ENCODE measurements at regions not wholly inside any gene's neighbourhood (a gene's known extent, or its start where the extent isn't known, plus 50 kb on each side); places are given as distances from the start of the nearest gene placed in this dataset.

GRCh38 chr2:121159291-121160071 is 125.5 kb downstream of the TFCP2L1 start:
- no peak for DNase-seq
- H3K27me3 Mint-ChIP-seq (ENCODE audit: insufficient read depth, unreplicated experiment) = no peaks in the 10 kb centered on the region
- Histone ChIP-seq H3K36me3 (ENCODE audit: control insufficient read depth, insufficient read depth, low read length) (no peaks in the 10 kb centered on the region), H3K4me3 (ENCODE audit: low read depth, low read length) (no peak overlapping the region), H3K4me1 (no peaks in the 10 kb centered on the region), H3K9me3 (peaks cover 9% of the 10 kb centered on the region; the same call in 1 of the 2 replicates), H3K27me3 (replicated peaks; ENCODE audit: control insufficient read depth, insufficient read depth, low read length) (no peaks in the 10 kb centered on the region)
- POLR2A ChIA-PET = no interaction called here
- no peaks in the 10 kb centered on the region for H3K36me3 Mint-ChIP-seq (ENCODE audit: insufficient read depth, unreplicated experiment)
- no TSS peak for BruUV-seq (replicated peaks)
- intact Hi-C loops (cut with micrococcal nuclease; ENCODE audit: unreplicated experiment) = no loop called here
- TF ChIP-seq CTCF (IDR thresholded peaks at IDR 0.05; ENCODE audit: insufficient read depth in 1 of 2, low read depth in 1 of 2, low read length in 1 of 2, severe bottlenecking in 1 of 2, unreplicated experiment in 1 of 2) = no peak
- no peak overlapping the region for H3K27ac Mint-ChIP-seq (ENCODE audit: unreplicated experiment)
- H3K9me3 Mint-ChIP-seq (ENCODE audit: unreplicated experiment) = peaks cover 24% of the 10 kb centered on the region
- peaks cover 6% of the 10 kb centered on the region for H3K4me1 Mint-ChIP-seq (ENCODE audit: low read depth, unreplicated experiment)
- CTCF ChIA-PET = interaction anchor here (1.2 to 1.4 kb wide), 2 partner anchors 31 to 74 kb away, joined by 3 to 6 read pairs; no protein-coding TSS in a partner anchor
- H3K4me3 Mint-ChIP-seq (ENCODE audit: unreplicated experiment) = no peak overlapping the region

- DNase-seq = no peak
- no peaks in the 10 kb centered on the region for H3K36me3 Mint-ChIP-seq (ENCODE audit: insufficient read depth, unreplicated experiment)
- no peak for TF ChIP-seq CTCF (IDR thresholded peaks at IDR 0.05; ENCODE audit: insufficient read depth in 1 of 2, low read depth in 1 of 2, low read length in 1 of 2, severe bottlenecking in 1 of 2, unreplicated experiment in 1 of 2)
- H3K4me1 Mint-ChIP-seq (ENCODE audit: low read depth, unreplicated experiment) = peaks cover 2% of the 10 kb centered on the region
- Histone ChIP-seq H3K4me3 (ENCODE audit: low read depth, low read length) (no peak overlapping the region), H3K9me3 (peaks cover 9% of the 10 kb centered on the region; the same call in 1 of the 2 replicates), H3K4me1 (no peaks in the 10 kb centered on the region), H3K27me3 (replicated peaks; ENCODE audit: control insufficient read depth, insufficient read depth, low read length) (no peaks in the 10 kb centered on the region), H3K36me3 (ENCODE audit: control insufficient read depth, insufficient read depth, low read length) (no peaks in the 10 kb centered on the region)
- POLR2A ChIA-PET = interaction anchor here (0.9 kb wide), 1 partner anchor 69 kb away, joined by 6 read pairs; no protein-coding TSS in a partner anchor
- CTCF ChIA-PET = interaction anchor here (1.2 to 1.4 kb wide), 2 partner anchors 32 to 74 kb away, joined by 3 to 6 read pairs; no protein-coding TSS in a partner anchor
- H3K9me3 Mint-ChIP-seq (ENCODE audit: unreplicated experiment) = peaks cover 24% of the 10 kb centered on the region
- no peak overlapping the region for H3K27ac Mint-ChIP-seq (ENCODE audit: unreplicated experiment)
- no peak overlapping the region for H3K4me3 Mint-ChIP-seq (ENCODE audit: unreplicated experiment)
- no peaks in the 10 kb centered on the region for H3K27me3 Mint-ChIP-seq (ENCODE audit: insufficient read depth, unreplicated experiment)
- intact Hi-C loops (cut with micrococcal nuclease; ENCODE audit: unreplicated experiment) = no loop called here
- no TSS peak for BruUV-seq (replicated peaks)
These were observed 124.6 kb downstream of the TFCP2L1 start for GRCh38 chr2:121160366-121160765.

DNA sequence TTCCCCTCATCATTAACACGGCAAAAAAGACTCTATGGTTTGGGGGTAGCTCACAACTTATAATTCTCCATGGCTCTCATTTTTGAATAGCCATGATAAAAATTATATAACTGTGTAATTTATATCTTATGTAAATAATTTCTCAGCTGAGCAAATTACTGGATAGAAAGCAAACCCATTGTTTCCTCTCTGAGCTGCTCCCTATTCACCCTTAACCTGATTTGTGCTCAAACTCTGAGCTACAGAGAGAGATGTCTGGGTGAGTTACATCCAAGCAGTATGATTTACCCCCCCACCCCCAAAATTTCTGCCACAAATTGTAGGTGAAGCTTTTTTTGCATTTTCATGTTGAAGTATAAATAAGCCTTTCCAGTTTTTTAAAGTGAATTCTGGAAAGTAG is 123.7 kb downstream of the TFCP2L1 start:
- no peaks in the 10 kb centered on the region for H3K27me3 ChIP-seq (replicated peaks; ENCODE audit: control insufficient read depth, insufficient read depth, low read length)
- H3K36me3 ChIP-seq (ENCODE audit: control insufficient read depth, insufficient read depth, low read length) = no peaks in the 10 kb centered on the region
- intact Hi-C loops (cut with micrococcal nuclease; ENCODE audit: unreplicated experiment) = no loop called here
- no peaks in the 10 kb centered on the region for H3K27me3 Mint-ChIP-seq (ENCODE audit: insufficient read depth, unreplicated experiment)
- ChIA-PET CTCF (interaction anchor here (1.2 kb wide), 1 partner anchor 33 kb away, joined by 6 read pairs; no protein-coding TSS in a partner anchor), POLR2A (interaction anchor here (0.9 kb wide), 1 partner anchor 68 kb away, joined by 6 read pairs; no protein-coding TSS in a partner anchor)
- no peak overlapping the region for H3K27ac Mint-ChIP-seq (ENCODE audit: unreplicated experiment)
- no peak overlapping the region for H3K4me3 ChIP-seq (ENCODE audit: low read depth, low read length)
- no peak overlapping the region for H3K4me3 Mint-ChIP-seq (ENCODE audit: unreplicated experiment)
- no peak for TF ChIP-seq CTCF (IDR thresholded peaks at IDR 0.05; ENCODE audit: insufficient read depth in 1 of 2, low read depth in 1 of 2, low read length in 1 of 2, severe bottlenecking in 1 of 2, unreplicated experiment in 1 of 2)
- peaks cover 24% of the 10 kb centered on the region for H3K9me3 Mint-ChIP-seq (ENCODE audit: unreplicated experiment)
- no peaks in the 10 kb centered on the region for H3K36me3 Mint-ChIP-seq (ENCODE audit: insufficient read depth, unreplicated experiment)
- no peaks in the 10 kb centered on the region for H3K4me1 Mint-ChIP-seq (ENCODE audit: low read depth, unreplicated experiment)
- no peak for DNase-seq
- no peaks in the 10 kb centered on the region for H3K4me1 ChIP-seq
- BruUV-seq (replicated peaks) = no TSS peak
- peaks cover 9% of the 10 kb centered on the region; the same call in 1 of the 2 replicates for H3K9me3 ChIP-seq

Data from Caco-2 (cell line).